NOMO-1 (cell line): ENCODE measurements at regions not wholly inside any gene's neighbourhood (a gene's known extent, or its start where the extent isn't known, plus 50 kb on each side); places are given as distances from the start of the nearest gene placed in this dataset.
"Not testable (repeated sequence)": the region's sequence is repeated elsewhere in the genome, so short reads cannot be mapped to it uniquely, and the experiment has no call there.

Experiments
- DNase-seq, 2 experiments: peaks; one replicate each; lab custom pipeline; 2025; ENCODE audit not compliant: unreplicated experiment in 2 of 2; lab: John Stamatoyannopoulos, UW

GRCh38 chr17:45585794-45586650 lies 95.5 kb upstream of the PLEKHM1 start:
- not testable (repeated sequence) for DNase-seq

- not testable (repeated sequence) for DNase-seq
These were observed 96.1 kb upstream of the PLEKHM1 start for GRCh38 chr17:45586651-45586934.

DNA sequence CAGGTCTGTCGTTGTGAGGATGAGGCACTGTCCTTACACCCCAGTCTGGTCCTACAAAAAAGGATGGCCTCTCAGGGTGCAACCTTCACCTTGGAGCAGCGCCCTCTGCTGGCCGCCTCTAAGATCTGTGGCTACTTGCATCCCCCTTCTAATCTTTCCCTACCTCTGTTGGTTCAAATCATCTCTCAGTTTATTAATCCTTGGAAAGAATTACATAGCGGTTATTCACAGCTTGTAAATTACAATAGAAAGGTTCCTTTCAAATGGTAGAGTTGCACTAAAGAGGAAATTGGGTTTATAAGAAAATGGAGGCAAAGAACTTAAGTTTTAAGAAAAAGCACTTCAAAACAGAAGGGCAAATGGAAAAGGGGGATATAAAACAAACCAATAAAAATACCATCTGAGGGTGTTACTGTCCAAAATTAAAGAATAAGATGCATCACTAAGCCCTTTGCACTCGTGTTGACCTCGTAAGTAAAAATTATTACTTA lies 102.0 kb upstream of the PLEKHM1 start:
- DNase-seq: not testable (repeated sequence)

GRCh38 chr17:45596347-45596746 lies 105.8 kb upstream of the PLEKHM1 start:
- DNase-seq: not testable (repeated sequence)

DNA sequence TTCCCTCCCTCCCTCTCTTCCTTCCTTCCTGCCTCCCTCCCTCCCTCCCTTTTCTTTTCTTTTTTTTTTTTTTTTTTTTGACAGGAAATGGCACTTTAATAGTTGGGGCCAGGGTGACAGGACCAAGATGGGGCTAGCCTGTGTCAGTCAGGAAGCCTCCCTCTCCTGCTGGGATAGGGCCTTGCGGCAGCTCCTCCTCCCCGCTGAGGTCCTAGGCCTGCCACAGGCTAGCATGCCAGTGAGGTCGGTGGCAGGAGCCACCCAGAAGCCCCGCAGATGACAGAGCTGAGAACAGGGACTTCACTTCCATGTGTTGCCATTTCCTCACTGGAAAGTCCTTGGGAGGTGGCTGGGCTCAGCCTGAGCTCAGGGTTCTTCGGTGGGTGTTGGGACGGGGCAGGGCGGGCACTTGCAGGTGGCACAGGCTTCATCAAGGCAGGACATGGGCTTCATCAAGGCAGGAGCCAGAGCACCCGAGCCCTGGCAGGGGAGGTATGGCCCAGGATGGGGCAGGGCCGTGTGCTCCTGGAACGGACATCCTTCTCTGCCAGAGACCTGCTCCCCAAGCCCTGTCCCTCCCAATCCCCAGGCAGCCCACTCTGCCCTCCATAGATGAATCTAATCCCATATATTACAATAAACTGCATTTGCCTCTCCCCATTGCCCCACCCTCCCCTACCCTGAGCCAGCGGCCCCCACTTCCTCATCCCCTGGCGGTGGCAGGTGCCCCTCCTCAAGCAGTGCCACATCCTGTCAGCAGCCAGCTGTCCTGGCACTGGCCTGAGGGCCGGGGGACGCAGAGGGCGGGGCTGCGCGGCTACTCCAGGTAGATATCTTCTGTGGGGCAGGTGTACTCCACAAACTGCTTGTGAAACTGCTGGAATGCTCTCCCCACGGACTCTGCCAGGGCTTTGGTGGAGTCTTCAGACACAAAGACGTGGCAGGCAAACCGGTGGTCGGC lies 109.8 kb upstream of the PLEKHM1 start:
- DNase-seq: not testable (repeated sequence)

DNA sequence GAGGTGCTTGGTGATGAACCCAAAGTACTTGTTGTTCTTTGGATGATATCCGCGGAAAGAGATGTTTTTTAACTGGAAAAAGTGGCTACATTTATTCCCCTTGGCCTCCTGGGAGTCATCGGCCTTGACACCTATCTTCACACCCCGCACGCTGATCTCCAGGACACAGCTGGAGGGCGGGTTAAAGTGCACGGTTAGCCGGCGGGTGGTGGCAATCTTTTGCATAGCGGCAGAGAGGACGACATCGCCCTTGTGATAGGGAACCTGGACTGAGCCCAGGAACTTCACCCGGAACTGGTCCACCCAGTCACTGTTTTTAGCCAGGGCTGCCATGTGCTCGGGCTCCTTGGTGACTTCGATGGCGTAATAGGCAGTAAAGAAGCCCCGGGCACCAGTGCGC lies 110.5 kb upstream of the PLEKHM1 start:
- not testable (repeated sequence) for DNase-seq

- not testable (repeated sequence) for DNase-seq
These were observed 111.4 kb upstream of the PLEKHM1 start for GRCh38 chr17:45601605-45602539.

DNA sequence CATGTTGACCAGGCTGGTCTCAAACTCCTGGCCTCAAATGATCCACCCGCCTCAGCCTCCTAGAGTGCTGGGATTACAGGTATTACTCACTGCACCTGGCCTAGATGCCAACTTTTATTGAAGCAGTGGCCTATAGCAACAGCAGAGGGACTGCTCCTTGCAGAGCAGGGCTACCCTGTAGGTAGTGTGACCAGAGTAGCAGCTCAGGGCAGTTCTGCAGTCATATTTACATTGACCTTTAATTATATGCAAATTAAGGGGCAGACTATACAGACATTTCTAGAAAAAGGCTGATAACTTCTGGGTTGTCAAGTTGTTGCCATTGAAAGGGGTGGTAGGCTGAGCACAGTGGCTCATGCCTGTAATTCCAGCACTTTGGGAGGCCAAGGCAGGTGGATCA lies 115.2 kb upstream of the PLEKHM1 start:
- DNase-seq: not testable (repeated sequence)

GRCh38 chr17:45619984-45620405 lies 129.5 kb upstream of the PLEKHM1 start:
- not testable (repeated sequence) for DNase-seq

- not testable (repeated sequence) for DNase-seq
These were observed 129.9 kb upstream of the PLEKHM1 start for GRCh38 chr17:45620468-45620867.

DNA sequence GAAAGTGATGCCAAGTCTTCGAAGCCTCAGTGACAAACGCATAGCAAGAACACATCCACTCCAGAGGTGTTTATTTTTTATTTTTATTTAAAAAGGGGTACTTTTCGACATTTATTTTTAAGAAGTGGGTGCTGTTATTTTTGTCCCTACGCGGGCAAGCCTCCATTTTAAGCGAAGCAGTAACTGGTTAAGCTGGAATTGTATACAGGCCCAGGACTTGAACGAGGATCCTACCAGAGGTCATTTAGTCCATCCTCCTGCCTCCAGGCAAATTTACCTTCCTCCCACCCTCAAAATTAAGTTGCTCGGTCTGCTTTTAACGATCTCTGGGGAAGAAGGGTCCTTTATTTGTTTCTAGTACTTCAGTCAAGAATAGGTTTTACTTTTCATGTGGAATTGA lies 130.6 kb upstream of the PLEKHM1 start:
- not testable (repeated sequence) for DNase-seq

DNA sequence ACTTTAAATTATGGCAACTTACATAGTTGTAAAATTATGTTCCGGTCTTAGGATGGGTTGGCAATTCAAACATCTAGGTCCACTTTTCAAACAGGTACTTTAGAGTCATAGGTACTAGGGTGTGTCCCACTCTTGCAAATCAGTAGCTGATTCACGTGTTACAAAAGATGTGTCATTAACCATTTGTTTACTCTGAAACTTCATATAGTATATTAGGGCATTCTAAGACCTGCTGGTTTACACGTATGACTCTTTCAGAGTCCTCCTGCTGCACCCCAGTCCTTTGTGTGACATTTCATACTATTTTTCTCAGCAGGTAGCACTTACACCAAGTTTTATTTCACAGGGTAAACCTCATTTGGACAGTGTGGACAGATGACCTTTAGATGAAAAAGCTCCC lies 131.8 kb upstream of the PLEKHM1 start:
- DNase-seq: not testable (repeated sequence)

DNA sequence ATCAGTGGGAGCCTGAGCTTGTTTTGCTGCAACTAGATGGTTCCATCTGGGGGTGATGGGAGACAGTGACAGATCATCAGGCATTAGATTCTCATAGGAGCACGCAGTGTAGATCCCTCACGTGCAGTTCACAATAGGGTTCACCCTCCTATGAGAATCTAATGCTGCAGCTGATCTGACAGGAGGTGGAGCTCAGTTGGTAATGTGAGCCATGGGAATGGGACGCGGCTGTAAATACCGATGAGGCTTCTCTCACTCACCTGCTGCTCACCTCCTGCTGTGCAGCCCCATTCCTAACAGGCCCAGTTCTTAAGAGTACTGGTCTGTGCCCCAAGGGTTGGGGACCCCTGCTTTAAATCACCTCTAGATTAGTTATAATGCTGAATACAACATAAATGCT lies 137.5 kb upstream of the PLEKHM1 start:
- no peak for DNase-seq

GRCh38 chr17:45631941-45632340 lies 141.4 kb upstream of the PLEKHM1 start:
- DNase-seq: no peak

DNA sequence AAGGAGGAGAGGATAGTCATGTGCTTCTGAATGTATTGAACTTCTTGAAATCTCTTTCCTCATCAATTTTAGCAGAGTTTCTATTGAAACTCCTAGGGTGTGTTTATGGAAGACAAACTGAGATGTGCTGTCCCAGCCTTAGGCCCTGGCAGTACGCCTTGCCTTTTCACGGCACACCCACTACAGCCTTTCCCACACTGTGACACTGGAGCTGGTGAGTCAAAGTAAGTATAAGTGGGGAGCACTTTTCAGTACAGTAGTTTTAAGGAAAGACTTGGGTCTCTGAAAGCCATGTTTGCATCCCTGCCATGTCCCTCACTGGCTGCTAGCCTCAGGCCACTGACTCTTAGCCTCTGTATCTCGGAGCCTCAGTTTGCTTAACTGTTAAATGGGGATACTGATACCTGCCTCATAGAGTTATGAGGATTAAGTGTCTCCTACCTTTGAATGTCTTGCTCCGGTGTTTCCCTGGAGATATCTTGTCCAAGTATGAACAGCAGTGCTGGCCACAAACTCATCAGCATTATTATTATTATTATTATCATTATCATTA lies 144.7 kb upstream of the CRHR1 start:
- DNase-seq: no peak

- DNase-seq: no peak
These were observed 143.8 kb upstream of the CRHR1 start for GRCh38 chr17:45640141-45640850.

DNA sequence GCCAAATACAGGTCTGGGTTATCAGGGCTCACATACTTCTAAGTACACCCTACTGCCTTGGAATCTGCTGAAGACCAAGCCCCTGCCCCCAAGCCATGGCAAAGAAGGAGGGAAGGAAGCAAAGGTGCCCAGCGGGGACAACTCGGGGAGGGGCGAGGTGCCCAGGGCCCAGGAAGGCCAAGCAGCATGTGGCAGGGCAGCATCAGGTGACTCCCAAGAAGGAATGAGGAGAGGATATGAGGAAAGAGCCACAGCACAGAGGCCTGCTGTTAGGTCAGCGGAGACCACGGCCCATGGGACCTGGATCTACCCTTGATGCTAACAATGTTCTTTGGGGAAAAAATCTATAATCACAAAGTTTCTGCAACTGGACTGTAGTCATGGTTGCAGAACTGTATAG lies 142.6 kb upstream of the CRHR1 start:
- DNase-seq: no peak

- DNase-seq: no peak
These were observed 140.5 kb upstream of the CRHR1 start for GRCh38 chr17:45643591-45643990.

DNA sequence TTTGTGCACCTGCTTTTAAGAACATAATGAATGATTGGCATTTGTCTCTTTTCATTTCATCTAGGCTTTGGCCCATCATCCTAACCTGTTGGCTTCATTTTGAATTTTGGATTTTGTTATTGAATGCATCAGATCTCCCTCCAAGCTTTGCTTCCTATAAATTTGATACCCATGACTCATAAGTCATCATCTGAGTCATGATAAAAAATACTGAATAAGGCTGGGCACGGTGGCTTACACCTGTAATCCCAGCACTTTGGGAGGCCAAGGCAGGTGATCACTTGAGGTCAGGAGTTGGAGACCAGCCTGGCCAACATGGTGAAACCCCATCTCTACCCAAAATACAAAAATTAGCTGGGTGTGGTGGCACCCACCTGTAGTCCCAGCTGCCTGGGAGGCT lies 139.5 kb upstream of the CRHR1 start:
- not testable (repeated sequence) for DNase-seq
